Midbrain (tissue), 1 donor: ENCODE measurements at regions not wholly inside any gene's neighbourhood (a gene's known extent, or its start where the extent isn't known, plus 50 kb on each side); places are given as distances from the start of the nearest gene placed in this dataset.
"Not testable (repeated sequence)": the region's sequence is repeated elsewhere in the genome, so short reads cannot be mapped to it uniquely, and the experiment has no call there.

Experiments used
- DNase-seq: peaks from one replicate; lab custom pipeline; 2025; lab: John Stamatoyannopoulos, UW

GRCh38 chr1:114269539-114269938, 115.9 kb upstream of the SYT6 start:
- DNase-seq, result no peak

- no peak for DNase-seq
Observed at GRCh38 chr1:114263343-114263742, 109.7 kb upstream of the SYT6 start.

GRCh38 chr1:114262337-114262736, 108.7 kb upstream of the SYT6 start:
- DNase-seq, result no peak

- DNase-seq, result no peak
Observed at GRCh38 chr1:114260805-114261484, 107.3 kb upstream of the SYT6 start.

GRCh38 chr1:114259511-114260160, 106.0 kb upstream of the SYT6 start:
- no peak for DNase-seq

- no peak for DNase-seq
Observed at GRCh38 chr1:114258633-114259032, 105.0 kb upstream of the SYT6 start.

- DNase-seq, result no peak
Observed at GRCh38 chr1:114258074-114258473, 104.4 kb upstream of the SYT6 start.

- DNase-seq, result no peak
Observed at GRCh38 chr1:114257554-114257953, 103.9 kb upstream of the SYT6 start.

GRCh38 chr1:114253900-114254299, 100.2 kb upstream of the SYT6 start:
- DNase-seq, result no peak

- no peak for DNase-seq
Observed at GRCh38 chr1:114251573-114251939, 97.9 kb upstream of the SYT6 start.

- DNase-seq, result no peak
Observed at GRCh38 chr1:114250683-114251572, 97.3 kb upstream of the SYT6 start.

- DNase-seq, result no peak
Observed at GRCh38 chr1:114249691-114250090, 96.0 kb upstream of the SYT6 start.

- no peak for DNase-seq
Observed at GRCh38 chr1:114248162-114248561, 94.5 kb upstream of the SYT6 start.

GRCh38 chr1:114242531-114243210, 89.0 kb upstream of the SYT6 start:
- not testable (repeated sequence) for DNase-seq

GRCh38 chr1:114238053-114238452, 84.4 kb upstream of the SYT6 start:
- DNase-seq, result no peak

GRCh38 chr1:114236517-114236916, 82.8 kb upstream of the SYT6 start:
- DNase-seq, result no peak

GRCh38 chr1:114235960-114236359, 82.3 kb upstream of the SYT6 start:
- no peak for DNase-seq

- no peak for DNase-seq
Observed at GRCh38 chr1:114235281-114235680, 81.6 kb upstream of the SYT6 start.

GRCh38 chr1:114234408-114235124, 80.9 kb upstream of the SYT6 start:
- DNase-seq, result no peak

GRCh38 chr1:114232691-114233090, 79.0 kb upstream of the SYT6 start:
- no peak for DNase-seq

GRCh38 chr1:114231301-114231700, 77.6 kb upstream of the SYT6 start:
- DNase-seq, result no peak

- DNase-seq, result no peak
Observed at GRCh38 chr1:114229368-114229767, 75.7 kb upstream of the SYT6 start.
